ENCODE measurements at regions not wholly inside any gene's neighbourhood (a gene's known extent, or its start where the extent isn't known, plus 50 kb on each side); places are given as distances from the start of the nearest gene placed in this dataset.

GRCh38 chr6:92879526-92879925 is 539.8 kb downstream of the EPHA7 start:
- TF ChIP-seq CTCF (IDR thresholded peaks at IDR 0.05) (no peak), POLR2A (IDR thresholded peaks at IDR 0.05) (no peak)

All from body of pancreas (tissue), 4 donors.